Neural progenitor cell (in vitro differentiated cells): ENCODE measurements at regions not wholly inside any gene's neighbourhood (a gene's known extent, or its start where the extent isn't known, plus 50 kb on each side); places are given as distances from the start of the nearest gene placed in this dataset.

Source experiments
- DNase-seq: peaks from one replicate; pipeline ENCODE4 v3.0.0-alpha.2; 2016; ENCODE audit warnings: low spot score
- H2AFZ ChIP-seq: fragments of 200-600 bp; sonication (generic); replicated peaks from 2 replicates; pipeline ENCODE4 v1.6.1; 2016; ENCODE audit warnings: antibody characterized with exemption
- H3F3A ChIP-seq: fragments of 200-600 bp; sonication (generic); 2 replicates; pipeline ENCODE4 v1.6.1; 2016; ENCODE audit warnings: antibody characterized with exemption, low read depth
- H3K27ac ChIP-seq: fragments of 200-600 bp; sonication (generic); 2 replicates; pipeline ENCODE4 v1.5.1; 2016; ENCODE audit warnings: mild to moderate bottlenecking
- H3K27me3 ChIP-seq: fragments of 200-600 bp; sonication (generic); 2 replicates; pipeline ENCODE4 v1.6.1; 2016; ENCODE audit warnings: mild to moderate bottlenecking, moderate library complexity
- H3K36me3 ChIP-seq: fragments of 200-600 bp; sonication (generic); 2 replicates; pipeline ENCODE4 v1.5.1; 2016
- H3K4me1 ChIP-seq: fragments of 200-600 bp; sonication (generic); 2 replicates; pipeline ENCODE4 v1.6.1; 2016; ENCODE audit warnings: mixed run types
- H3K4me2 ChIP-seq: fragments of 200-600 bp; sonication (generic); 2 replicates; pipeline ENCODE4 v1.6.1; 2016
- H3K4me3 ChIP-seq: fragments of 200-600 bp; sonication (generic); 2 replicates; pipeline ENCODE4 v1.5.1; 2016
- H3K79me2 ChIP-seq: fragments of 200-600 bp; sonication (generic); 2 replicates; pipeline ENCODE4 v1.6.1; 2016; ENCODE audit warnings: low read depth
- H3K9ac ChIP-seq: fragments of 200-600 bp; sonication (generic); 2 replicates; pipeline ENCODE4 v1.6.1; 2016
- H3K9me3 ChIP-seq: fragments of 200-600 bp; sonication (generic); 2 replicates; pipeline ENCODE4 v1.5.1; 2016; ENCODE audit warnings: low read depth
- H4K20me1 ChIP-seq: fragments of 200-600 bp; sonication (generic); 2 replicates; pipeline ENCODE4 v1.6.1; 2016; ENCODE audit warnings: low read depth
- H3K27ac Mint-ChIP-seq: 3 replicates; pipeline ENCODE4 v1.8.0; 2021; ENCODE audit warnings: mixed read lengths
- H3K27me3 Mint-ChIP-seq: 2 replicates; pipeline ENCODE4 v1.8.0; 2022; ENCODE audit warnings: low read depth, mild to moderate bottlenecking, inconsistent platforms, moderate library complexity, mixed read lengths; ENCODE audit not compliant: insufficient read depth
- H3K36me3 Mint-ChIP-seq: 3 replicates; pipeline ENCODE4 v1.8.0; 2021; ENCODE audit warnings: mixed read lengths
- H3K4me1 Mint-ChIP-seq: 3 replicates; pipeline ENCODE4 v1.8.0; 2021; ENCODE audit warnings: mixed read lengths
- H3K4me3 Mint-ChIP-seq: 3 replicates; pipeline ENCODE4 v1.8.0; 2021; ENCODE audit warnings: mild to moderate bottlenecking, moderate library complexity, mixed read lengths
- H3K9me3 Mint-ChIP-seq: 3 replicates; pipeline ENCODE4 v1.8.0; 2020; ENCODE audit warnings: mixed read lengths
- EZH2 ChIP-seq: fragments of 200-600 bp; sonication (generic); IDR thresholded peaks from 2 replicates; pipeline ENCODE4 v1.6.1; 2017; ENCODE audit warnings: antibody characterized with exemption, mild to moderate bottlenecking, moderate library complexity
- EZH2phosphoT487 ChIP-seq: fragments of 200-600 bp; sonication (generic); IDR thresholded peaks from 2 replicates; pipeline ENCODE4 v1.6.1; 2017; ENCODE audit warnings: antibody characterized with exemption
- TF ChIP-seq, protein P1 (sequence below): fragments of 200-600 bp; sonication (generic); IDR thresholded peaks from 2 replicates; pipeline ENCODE4 v1.5.1; 2017; ENCODE audit warnings: antibody characterized with exemption, mild to moderate bottlenecking

GRCh38 chr3:22098021-22098420, 347.0 kb upstream of the ZNF385D start:
- no peaks in the 10 kb centered on the region for H3K9me3 Mint-ChIP-seq
- no peaks in the 10 kb centered on the region for H3K27me3 Mint-ChIP-seq
- Histone ChIP-seq H3K27ac (no peak overlapping the region), H2AFZ (no peak overlapping the region), H4K20me1 (no peaks in the 10 kb centered on the region), H3F3A (no peaks in the 10 kb centered on the region), H3K4me3 (no peak overlapping the region), H3K4me1 (no peaks in the 10 kb centered on the region), H3K27me3 (no peaks in the 10 kb centered on the region), H3K4me2 (no peak overlapping the region), H3K9ac (no peak overlapping the region), H3K79me2 (no peaks in the 10 kb centered on the region), H3K9me3 (no peaks in the 10 kb centered on the region), H3K36me3 (no peaks in the 10 kb centered on the region)
- no peaks in the 10 kb centered on the region for H3K36me3 Mint-ChIP-seq
- no peak overlapping the region for H3K4me3 Mint-ChIP-seq
- no peaks in the 10 kb centered on the region for H3K4me1 Mint-ChIP-seq
- H3K27ac Mint-ChIP-seq = no peak overlapping the region
- DNase-seq = no peak
- TF ChIP-seq EZH2 = no peak

GRCh38 chr3:22101351-22101750, 350.3 kb upstream of the ZNF385D start:
- Histone ChIP-seq H3F3A (no peaks in the 10 kb centered on the region), H3K36me3 (no peaks in the 10 kb centered on the region), H3K4me3 (no peak overlapping the region), H3K9ac (no peak overlapping the region), H3K27ac (no peak overlapping the region), H3K9me3 (no peaks in the 10 kb centered on the region), H3K4me2 (no peak overlapping the region), H2AFZ (no peak overlapping the region), H3K79me2 (no peaks in the 10 kb centered on the region), H3K27me3 (no peaks in the 10 kb centered on the region), H4K20me1 (no peaks in the 10 kb centered on the region), H3K4me1 (no peaks in the 10 kb centered on the region)
- no peak for DNase-seq
- no peak overlapping the region for H3K27ac Mint-ChIP-seq
- H3K9me3 Mint-ChIP-seq = no peaks in the 10 kb centered on the region
- H3K4me3 Mint-ChIP-seq = no peak overlapping the region
- no peaks in the 10 kb centered on the region for H3K4me1 Mint-ChIP-seq
- H3K36me3 Mint-ChIP-seq = no peaks in the 10 kb centered on the region
- TF ChIP-seq EZH2 = no peak
- TF ChIP-seq, protein P1, sequence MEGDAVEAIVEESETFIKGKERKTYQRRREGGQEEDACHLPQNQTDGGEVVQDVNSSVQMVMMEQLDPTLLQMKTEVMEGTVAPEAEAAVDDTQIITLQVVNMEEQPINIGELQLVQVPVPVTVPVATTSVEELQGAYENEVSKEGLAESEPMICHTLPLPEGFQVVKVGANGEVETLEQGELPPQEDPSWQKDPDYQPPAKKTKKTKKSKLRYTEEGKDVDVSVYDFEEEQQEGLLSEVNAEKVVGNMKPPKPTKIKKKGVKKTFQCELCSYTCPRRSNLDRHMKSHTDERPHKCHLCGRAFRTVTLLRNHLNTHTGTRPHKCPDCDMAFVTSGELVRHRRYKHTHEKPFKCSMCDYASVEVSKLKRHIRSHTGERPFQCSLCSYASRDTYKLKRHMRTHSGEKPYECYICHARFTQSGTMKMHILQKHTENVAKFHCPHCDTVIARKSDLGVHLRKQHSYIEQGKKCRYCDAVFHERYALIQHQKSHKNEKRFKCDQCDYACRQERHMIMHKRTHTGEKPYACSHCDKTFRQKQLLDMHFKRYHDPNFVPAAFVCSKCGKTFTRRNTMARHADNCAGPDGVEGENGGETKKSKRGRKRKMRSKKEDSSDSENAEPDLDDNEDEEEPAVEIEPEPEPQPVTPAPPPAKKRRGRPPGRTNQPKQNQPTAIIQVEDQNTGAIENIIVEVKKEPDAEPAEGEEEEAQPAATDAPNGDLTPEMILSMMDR = no peak
- TF ChIP-seq EZH2phosphoT487 = no peak
- H3K27me3 Mint-ChIP-seq = no peaks in the 10 kb centered on the region

DNA sequence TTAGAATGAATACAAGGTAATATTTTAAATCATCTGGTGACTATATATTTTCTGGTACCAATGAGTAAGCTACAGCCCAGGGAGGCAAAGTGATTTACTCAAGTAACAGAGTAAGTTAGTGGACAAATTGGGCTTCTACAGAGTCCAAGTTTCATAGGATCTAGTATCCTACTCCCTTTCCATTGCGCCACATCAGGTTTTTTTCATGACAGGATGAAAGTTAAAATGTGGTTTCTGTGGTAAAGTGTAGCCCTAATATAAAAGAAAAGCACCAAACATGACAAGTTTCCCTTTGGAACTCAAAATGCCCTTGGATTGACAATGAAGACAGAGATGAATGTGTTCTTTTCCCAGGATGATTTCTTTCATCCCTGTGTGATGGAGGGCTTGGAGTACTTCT, 350.8 kb upstream of the ZNF385D start:
- no peaks in the 10 kb centered on the region for H3K4me1 Mint-ChIP-seq
- Histone ChIP-seq H3K27me3 (no peaks in the 10 kb centered on the region), H3K79me2 (no peaks in the 10 kb centered on the region), H3K27ac (no peak overlapping the region), H3K4me2 (no peak overlapping the region), H4K20me1 (no peaks in the 10 kb centered on the region), H3F3A (no peaks in the 10 kb centered on the region), H3K36me3 (no peaks in the 10 kb centered on the region), H3K9ac (no peak overlapping the region), H3K4me3 (no peak overlapping the region), H2AFZ (no peak overlapping the region), H3K4me1 (no peaks in the 10 kb centered on the region), H3K9me3 (no peaks in the 10 kb centered on the region)
- no peak overlapping the region for H3K4me3 Mint-ChIP-seq
- no peaks in the 10 kb centered on the region for H3K27me3 Mint-ChIP-seq
- no peaks in the 10 kb centered on the region for H3K9me3 Mint-ChIP-seq
- TF ChIP-seq EZH2 (no peak), EZH2phosphoT487 (no peak)
- TF ChIP-seq, protein P1 = no peak
- no peak overlapping the region for H3K27ac Mint-ChIP-seq
- no peaks in the 10 kb centered on the region for H3K36me3 Mint-ChIP-seq
- no peak for DNase-seq

- no peak overlapping the region for H3K4me3 ChIP-seq
- no peaks in the 10 kb centered on the region for H3K4me1 Mint-ChIP-seq
- no peaks in the 10 kb centered on the region for H3K9me3 Mint-ChIP-seq
- no peak overlapping the region for H3K27ac Mint-ChIP-seq
- no peaks in the 10 kb centered on the region for H3K27me3 Mint-ChIP-seq
- H3K9ac ChIP-seq = no peak overlapping the region
- no peak overlapping the region for H3K4me2 ChIP-seq
- H4K20me1 ChIP-seq = no peaks in the 10 kb centered on the region
- no peaks in the 10 kb centered on the region for H3K9me3 ChIP-seq
- H3K4me1 ChIP-seq = no peaks in the 10 kb centered on the region
- H3K4me3 Mint-ChIP-seq = no peak overlapping the region
- H3K79me2 ChIP-seq = no peaks in the 10 kb centered on the region
- no peak for DNase-seq
- H3K27me3 ChIP-seq = no peaks in the 10 kb centered on the region
- H2AFZ ChIP-seq = no peak overlapping the region
- H3K27ac ChIP-seq = no peak overlapping the region
- no peaks in the 10 kb centered on the region for H3K36me3 Mint-ChIP-seq
- H3F3A ChIP-seq = no peaks in the 10 kb centered on the region
- H3K36me3 ChIP-seq = no peaks in the 10 kb centered on the region
- TF ChIP-seq EZH2 = no peak
- TF ChIP-seq, protein P1 = no peak
- TF ChIP-seq EZH2phosphoT487 = no peak
Measured at GRCh38 chr3:22103423-22103822, 352.4 kb upstream of the ZNF385D start.
